Uterus (tissue), 2 donors: ENCODE measurements at regions not wholly inside any gene's neighbourhood (a gene's known extent, or its start where the extent isn't known, plus 50 kb on each side); places are given as distances from the start of the nearest gene placed in this dataset.

ENCODE experiments used
- CTCF ChIP-seq, 4 experiments: fragments of 200-600 bp in 2 of 4; fragments of 450-650 bp in 2 of 4; sonication (generic) in 2 of 4; IDR thresholded peaks; one replicate each; pipeline ENCODE4 v1.5.1; 2016 to 2019; ENCODE audit warnings: antibody characterized with exemption in 4 of 4, mild to moderate bottlenecking in 2 of 4, moderate library complexity in 1 of 4
- POLR2A ChIP-seq, 2 donors: fragments of 450-650 bp; IDR thresholded peaks; one replicate each; pipeline ENCODE4 v1.6.1; 2016; ENCODE audit warnings: antibody characterized with exemption in 2 of 2, mild to moderate bottlenecking in 1 of 2, moderate library complexity in 1 of 2

- no peak for TF ChIP-seq CTCF (IDR thresholded peaks at IDR 0.05)
- TF ChIP-seq POLR2A (IDR thresholded peaks at IDR 0.05), result no peak
Measured at GRCh38 chr1:227388214-227389168, 70.2 kb upstream of the CDC42BPA start.
